Fibroblast of pulmonary artery (primary cell): ENCODE measurements at regions not wholly inside any gene's neighbourhood (a gene's known extent, or its start where the extent isn't known, plus 50 kb on each side); places are given as distances from the start of the nearest gene placed in this dataset.
A peak's percentile ranks its signal among the peaks of the same experiment; 100 is the strongest.

ENCODE experiments used
- DNase-seq: peaks from one replicate; pipeline ENCODE4 v3.0.0-alpha.2; 2010; ENCODE audit warnings: low read depth
- H3K4me3 ChIP-seq: replicated peaks from 2 replicates; pipeline ENCODE4 v1.5.1; 2011; ENCODE audit warnings: low read depth, mild to moderate bottlenecking, control low read depth, low read length, moderate library complexity
- CTCF ChIP-seq: IDR thresholded peaks from 2 replicates; pipeline ENCODE4 v1.5.1; 2011; ENCODE audit warnings: mild to moderate bottlenecking, control low read depth, low read length, inconsistent platforms; ENCODE audit errors: missing control alignments

GRCh38 chr15:37221671-37222145, 121.4 kb upstream of the MEIS2 start:
- H3K4me3 ChIP-seq: no peak overlapping the region
- TF ChIP-seq CTCF: no peak
- no peak for DNase-seq

- TF ChIP-seq CTCF: no peak
- no peak overlapping the region for H3K4me3 ChIP-seq
- DNase-seq: no peak
Measured at GRCh38 chr15:37223089-37223488, 122.7 kb upstream of the MEIS2 start.

GRCh38 chr15:37229855-37230619, 129.7 kb upstream of the MEIS2 start:
- no peak overlapping the region for H3K4me3 ChIP-seq
- no peak for DNase-seq
- TF ChIP-seq CTCF: no peak

GRCh38 chr15:37245358-37245757, 145.0 kb upstream of the MEIS2 start:
- TF ChIP-seq CTCF: no peak
- H3K4me3 ChIP-seq: no peak overlapping the region
- no peak for DNase-seq

GRCh38 chr15:37246065-37246464, 145.7 kb upstream of the MEIS2 start:
- no peak for TF ChIP-seq CTCF
- H3K4me3 ChIP-seq: no peak overlapping the region
- DNase-seq: peak; percentile 1

- H3K4me3 ChIP-seq: no peak overlapping the region
- TF ChIP-seq CTCF: no peak
- DNase-seq: no peak
Measured at GRCh38 chr15:37246856-37247255, 146.5 kb upstream of the MEIS2 start.

GRCh38 chr15:37249249-37249648, 148.9 kb upstream of the MEIS2 start:
- no peak for TF ChIP-seq CTCF
- DNase-seq: no peak
- no peak overlapping the region for H3K4me3 ChIP-seq
